ENCODE measurements at regions not wholly inside any gene's neighbourhood (a gene's known extent, or its start where the extent isn't known, plus 50 kb on each side); places are given as distances from the start of the nearest gene placed in this dataset.

GRCh38 chr11:80827781-80828180 lies 1387.0 kb upstream of the TENM4 start:
- TF ChIP-seq CTCF (IDR thresholded peaks at IDR 0.05), result no peak
- TF ChIP-seq POLR2A (IDR thresholded peaks at IDR 0.05), result no peak

GRCh38 chr11:80826808-80827207 lies 1386.0 kb upstream of the TENM4 start:
- intact Hi-C loops (cut with DNase I), result no loop called here
- Histone ChIP-seq H3K4me1 (replicated peaks in 1 of 2) (no peaks in the 10 kb centered on the region), H3K36me3 (replicated peaks in 1 of 2) (no peaks in the 10 kb centered on the region), H3K9me3 (replicated peaks in 1 of 3) (no peaks in the 10 kb centered on the region), H3K27ac (no peak overlapping the region), H3K27me3 (no peaks in the 10 kb centered on the region), H3K4me3 (no peak overlapping the region)
- TF ChIP-seq POLR2A (IDR thresholded peaks at IDR 0.05), result no peak
- DNase-seq, result no peak
- WGBS, 4 donors, result 78 to 91% (median 83%) methylated on average over 2 of the region's 2 CpGs

More at GRCh38 chr11:80827781-80828180, 1387.0 kb upstream of the TENM4 start:
- Histone ChIP-seq H3K27ac (no peak overlapping the region), H3K27me3 (no peaks in the 10 kb centered on the region), H3K36me3 (replicated peaks in 1 of 2) (no peaks in the 10 kb centered on the region), H3K9me3 (replicated peaks in 1 of 3) (no peaks in the 10 kb centered on the region), H3K4me1 (replicated peaks in 1 of 2) (no peaks in the 10 kb centered on the region), H3K4me3 (no peak overlapping the region)
- 82 to 89% (median 83%) methylated on average over 3 of the region's 3 CpGs for WGBS, 4 donors
- no peak for DNase-seq
- intact Hi-C loops (cut with DNase I), result no loop called here

- no peaks in the 10 kb centered on the region for H3K4me1 ChIP-seq (replicated peaks in 1 of 2)
- no peak for TF ChIP-seq CTCF (IDR thresholded peaks at IDR 0.05)
- TF ChIP-seq POLR2A (IDR thresholded peaks at IDR 0.05), result no peak
- no peak overlapping the region for H3K4me3 ChIP-seq
- DNase-seq, result no peak
- no peak overlapping the region for H3K27ac ChIP-seq
- no peaks in the 10 kb centered on the region for H3K36me3 ChIP-seq (replicated peaks in 1 of 2)
- no peaks in the 10 kb centered on the region for H3K27me3 ChIP-seq
- H3K9me3 ChIP-seq (replicated peaks in 1 of 3), result no peaks in the 10 kb centered on the region
- intact Hi-C loops (cut with DNase I), result no loop called here
- WGBS, 4 donors, result 88 to 92% (median 89%) methylated on average over 7 of the region's 7 CpGs
These were observed 1381.5 kb upstream of the TENM4 start for GRCh38 chr11:80822308-80822707.

GRCh38 chr11:80819271-80819670 lies 1378.4 kb upstream of the TENM4 start:
- intact Hi-C loops (cut with DNase I), result no loop called here
- no peak for TF ChIP-seq CTCF (IDR thresholded peaks at IDR 0.05)
- TF ChIP-seq POLR2A (IDR thresholded peaks at IDR 0.05), result no peak

GRCh38 chr11:80816966-80817365 lies 1376.1 kb upstream of the TENM4 start:
- Histone ChIP-seq H3K4me1 (replicated peaks in 1 of 2) (no peaks in the 10 kb centered on the region), H3K27ac (no peak overlapping the region), H3K9me3 (replicated peaks in 1 of 3) (no peaks in the 10 kb centered on the region), H3K36me3 (replicated peaks in 1 of 2) (no peaks in the 10 kb centered on the region), H3K27me3 (no peaks in the 10 kb centered on the region), H3K4me3 (no peak overlapping the region)
- intact Hi-C loops (cut with DNase I), result no loop called here
- TF ChIP-seq CTCF (IDR thresholded peaks at IDR 0.05) (no peak), POLR2A (IDR thresholded peaks at IDR 0.05) (no peak)
- DNase-seq, result no peak
- 60 to 75% (median 70%) methylated on average over 4 of the region's 4 CpGs for WGBS, 4 donors

More at GRCh38 chr11:80819271-80819670, 1378.4 kb upstream of the TENM4 start:
- Histone ChIP-seq H3K9me3 (replicated peaks in 1 of 3) (no peaks in the 10 kb centered on the region), H3K4me1 (replicated peaks in 1 of 2) (no peaks in the 10 kb centered on the region), H3K4me3 (no peak overlapping the region), H3K36me3 (replicated peaks in 1 of 2) (no peaks in the 10 kb centered on the region), H3K27me3 (no peaks in the 10 kb centered on the region), H3K27ac (no peak overlapping the region)
- DNase-seq, result no peak
- 93 to 98% (median 96%) methylated on average over 1 of the region's 1 CpG for WGBS, 4 donors

Data from adrenal gland (tissue), 9 donors.